ENCODE measurements at regions not wholly inside any gene's neighbourhood (a gene's known extent, or its start where the extent isn't known, plus 50 kb on each side); places are given as distances from the start of the nearest gene placed in this dataset.
"Not testable (repeated sequence)": the region's sequence is repeated elsewhere in the genome, so short reads cannot be mapped to it uniquely, and the experiment has no call there.

DNA sequence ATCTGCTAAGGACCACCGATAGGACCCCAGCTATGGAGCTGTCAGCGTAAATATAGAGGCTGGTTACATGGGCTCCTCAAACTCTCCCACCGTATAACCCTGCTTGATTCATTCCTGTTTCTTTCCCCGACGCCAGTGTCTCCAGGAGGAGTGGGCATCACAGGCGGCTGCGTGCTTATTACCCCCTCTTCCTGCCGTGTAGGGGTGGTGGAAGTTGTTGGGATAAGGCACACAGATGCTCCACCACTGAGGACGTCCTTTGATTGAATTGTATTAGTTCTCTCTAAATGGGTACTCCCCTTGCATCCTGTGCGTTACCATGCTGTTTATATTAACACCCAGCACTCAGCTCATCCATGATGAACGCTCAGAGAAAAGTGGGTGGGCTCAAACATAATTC, 104.6 kb downstream of the ZBTB18 start:
- no peak overlapping the region for H2BK15ac ChIP-seq (ENCODE audit: low read depth, poor library complexity, severe bottlenecking)
- H4K91ac ChIP-seq (ENCODE audit: low read length), result no peak overlapping the region
- no peak overlapping the region for H2AK5ac ChIP-seq (ENCODE audit: low read length, severe bottlenecking)
- H3K9me3 ChIP-seq (ENCODE audit: control insufficient read depth, low read length), result no peaks in the 10 kb centered on the region
- no peak overlapping the region for H3K4me2 ChIP-seq (ENCODE audit: low read length, poor library complexity, severe bottlenecking)
- no peaks in the 10 kb centered on the region for H3K36me3 ChIP-seq (ENCODE audit: control insufficient read depth in 1 of 2, insufficient read depth in 2 of 2, low read depth in 1 of 2, low read length in 2 of 2)
- no peak overlapping the region for H2BK120ac ChIP-seq (ENCODE audit: low read depth, low read length)
- no peaks in the 10 kb centered on the region for H3K27me3 ChIP-seq (ENCODE audit: control insufficient read depth in 1 of 2, insufficient read depth in 1 of 2, low read length in 2 of 2)
- H2BK12ac ChIP-seq (ENCODE audit: low read length in 2 of 2), result no peak overlapping the region
- WGBS, result 91% methylated on average over 11 of the region's 11 CpGs
- DNase-seq, result no peak
- H3K27ac ChIP-seq (ENCODE audit: low read length, poor library complexity, severe bottlenecking), result no peak overlapping the region
- H2AFZ ChIP-seq (ENCODE audit: low read depth, low read length), result no peak overlapping the region
- H3K14ac ChIP-seq (ENCODE audit: low read length in 2 of 2), result no peak overlapping the region
- no peaks in the 10 kb centered on the region for H3K4me1 ChIP-seq (ENCODE audit: control insufficient read depth, insufficient read depth, low read depth, low read length)
- no peak overlapping the region for H2BK5ac ChIP-seq (ENCODE audit: low read depth, low read length, poor library complexity, severe bottlenecking)
- H3K23ac ChIP-seq (ENCODE audit: low read length in 2 of 2), result no peak overlapping the region
- no peak overlapping the region for H4K8ac ChIP-seq (ENCODE audit: low read length)
- H3K4me3 ChIP-seq (ENCODE audit: insufficient read depth in 1 of 2, low read depth in 1 of 2, low read length in 2 of 2), result no peak overlapping the region
- no peak overlapping the region for H3K18ac ChIP-seq (ENCODE audit: low read depth in 1 of 2, low read length in 2 of 2)
- H3K79me1 ChIP-seq (replicated peaks; ENCODE audit: low read length, poor library complexity, severe bottlenecking), result no peaks in the 10 kb centered on the region
- H3K9ac ChIP-seq (ENCODE audit: low read length), result no peak overlapping the region
- H3K4ac ChIP-seq (ENCODE audit: low read depth in 1 of 2, low read length in 2 of 2), result no peak overlapping the region

DNA sequence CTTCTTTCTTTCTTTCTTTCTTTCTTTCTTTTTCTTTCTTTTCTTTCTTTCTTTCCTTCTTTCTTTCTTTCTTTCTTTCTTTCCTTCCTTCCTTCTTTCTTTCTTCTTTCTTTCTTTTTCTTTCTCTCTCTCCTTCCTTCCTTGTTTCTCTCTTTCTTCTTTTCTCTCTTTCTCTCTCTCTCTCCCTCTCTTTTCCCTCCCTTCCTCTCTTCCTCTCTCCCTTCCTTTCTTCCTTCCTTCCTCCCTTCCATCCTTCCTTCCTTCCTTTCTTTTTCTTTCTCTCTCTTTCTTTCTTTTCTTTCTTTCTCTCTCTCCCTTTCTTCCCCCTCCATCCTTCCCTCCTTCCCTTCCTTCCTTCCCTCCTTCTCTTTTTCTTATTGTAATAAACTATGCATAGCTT, 105.5 kb downstream of the ZBTB18 start:
- not testable (repeated sequence) for H3K4me2 ChIP-seq (ENCODE audit: low read length, poor library complexity, severe bottlenecking)

GRCh38 chr1:244157731-244158438, 106.8 kb downstream of the ZBTB18 start:
- H3K18ac ChIP-seq (ENCODE audit: low read depth in 1 of 2, low read length in 2 of 2), result no peak overlapping the region

More for the DNA sequence above, 105.5 kb downstream of the ZBTB18 start:
- not testable (repeated sequence) for H3K9me3 ChIP-seq (ENCODE audit: control insufficient read depth, low read length); H3K23ac ChIP-seq (ENCODE audit: low read length in 2 of 2); H3K4me3 ChIP-seq (ENCODE audit: insufficient read depth in 1 of 2, low read depth in 1 of 2, low read length in 2 of 2); H3K18ac ChIP-seq (ENCODE audit: low read depth in 1 of 2, low read length in 2 of 2); H3K36me3 ChIP-seq (ENCODE audit: control insufficient read depth in 1 of 2, insufficient read depth in 2 of 2, low read depth in 1 of 2, low read length in 2 of 2); H4K91ac ChIP-seq (ENCODE audit: low read length); H2BK5ac ChIP-seq (ENCODE audit: low read depth, low read length, poor library complexity, severe bottlenecking); H2BK15ac ChIP-seq (ENCODE audit: low read depth, poor library complexity, severe bottlenecking); H3K27ac ChIP-seq (ENCODE audit: low read length, poor library complexity, severe bottlenecking); H3K14ac ChIP-seq (ENCODE audit: low read length in 2 of 2); DNase-seq; H2BK120ac ChIP-seq (ENCODE audit: low read depth, low read length); H3K4me1 ChIP-seq (ENCODE audit: control insufficient read depth, insufficient read depth, low read depth, low read length); H2BK12ac ChIP-seq (ENCODE audit: low read length in 2 of 2); H3K79me1 ChIP-seq (replicated peaks; ENCODE audit: low read length, poor library complexity, severe bottlenecking); H3K27me3 ChIP-seq (ENCODE audit: control insufficient read depth in 1 of 2, insufficient read depth in 1 of 2, low read length in 2 of 2); H4K8ac ChIP-seq (ENCODE audit: low read length); H2AK5ac ChIP-seq (ENCODE audit: low read length, severe bottlenecking); H2AFZ ChIP-seq (ENCODE audit: low read depth, low read length); H3K4ac ChIP-seq (ENCODE audit: low read depth in 1 of 2, low read length in 2 of 2); H3K9ac ChIP-seq (ENCODE audit: low read length)

DNA sequence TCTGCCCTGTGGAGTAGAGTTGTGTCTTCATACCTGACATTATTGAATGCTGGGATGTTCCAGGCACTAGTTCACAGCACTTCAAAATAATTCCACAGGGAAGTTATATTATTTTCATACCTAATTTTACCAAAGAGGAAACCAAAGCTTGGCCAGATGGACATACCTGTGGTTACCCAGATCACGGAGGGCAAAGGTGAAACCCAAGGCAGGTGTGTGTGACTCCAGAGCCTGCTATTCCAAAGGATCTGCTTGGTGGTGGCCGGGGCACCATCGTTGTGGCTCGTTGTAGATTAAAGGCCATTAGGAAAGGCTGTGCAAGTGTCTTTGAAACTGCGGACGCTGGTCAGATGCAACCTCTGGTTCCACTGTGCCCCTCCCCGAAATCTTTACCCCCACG, 108.6 kb downstream of the ZBTB18 start:
- Histone ChIP-seq H4K8ac (ENCODE audit: low read length) (no peak overlapping the region), H3K18ac (ENCODE audit: low read depth in 1 of 2, low read length in 2 of 2) (no peak overlapping the region), H3K9me3 (ENCODE audit: control insufficient read depth, low read length) (no peaks in the 10 kb centered on the region), H2BK120ac (ENCODE audit: low read depth, low read length) (no peak overlapping the region), H3K4me1 (ENCODE audit: control insufficient read depth, insufficient read depth, low read depth, low read length) (peaks cover 4% of the 10 kb centered on the region), H3K36me3 (ENCODE audit: control insufficient read depth in 1 of 2, insufficient read depth in 2 of 2, low read depth in 1 of 2, low read length in 2 of 2) (no peaks in the 10 kb centered on the region), H3K79me1 (replicated peaks; ENCODE audit: low read length, poor library complexity, severe bottlenecking) (no peaks in the 10 kb centered on the region), H3K9ac (ENCODE audit: low read length) (no peak overlapping the region), H3K4me2 (ENCODE audit: low read length, poor library complexity, severe bottlenecking) (no peak overlapping the region), H2AK5ac (ENCODE audit: low read length, severe bottlenecking) (no peak overlapping the region), H2BK5ac (ENCODE audit: low read depth, low read length, poor library complexity, severe bottlenecking) (no peak overlapping the region), H3K4ac (ENCODE audit: low read depth in 1 of 2, low read length in 2 of 2) (no peak overlapping the region), H3K23ac (ENCODE audit: low read length in 2 of 2) (no peak overlapping the region), H4K91ac (ENCODE audit: low read length) (no peak overlapping the region), H3K14ac (ENCODE audit: low read length in 2 of 2) (no peak overlapping the region), H3K27ac (ENCODE audit: low read length, poor library complexity, severe bottlenecking) (no peak overlapping the region), H3K4me3 (ENCODE audit: insufficient read depth in 1 of 2, low read depth in 1 of 2, low read length in 2 of 2) (no peak overlapping the region), H2BK12ac (ENCODE audit: low read length in 2 of 2) (no peak overlapping the region), H2BK15ac (ENCODE audit: low read depth, poor library complexity, severe bottlenecking) (no peak overlapping the region), H3K27me3 (ENCODE audit: control insufficient read depth in 1 of 2, insufficient read depth in 1 of 2, low read length in 2 of 2) (no peaks in the 10 kb centered on the region), H2AFZ (ENCODE audit: low read depth, low read length) (no peak overlapping the region)
- 97% methylated on average over 8 of the region's 8 CpGs for WGBS
- DNase-seq, result no peak

More at GRCh38 chr1:244157731-244158438, 106.8 kb downstream of the ZBTB18 start:
- Histone ChIP-seq H3K23ac (ENCODE audit: low read length in 2 of 2) (no peak overlapping the region), H2BK12ac (ENCODE audit: low read length in 2 of 2) (no peak overlapping the region), H3K36me3 (ENCODE audit: control insufficient read depth in 1 of 2, insufficient read depth in 2 of 2, low read depth in 1 of 2, low read length in 2 of 2) (no peaks in the 10 kb centered on the region), H2AFZ (ENCODE audit: low read depth, low read length) (no peak overlapping the region), H3K4me2 (ENCODE audit: low read length, poor library complexity, severe bottlenecking) (no peak overlapping the region), H2BK120ac (ENCODE audit: low read depth, low read length) (no peak overlapping the region), H3K9me3 (ENCODE audit: control insufficient read depth, low read length) (no peaks in the 10 kb centered on the region), H3K27me3 (ENCODE audit: control insufficient read depth in 1 of 2, insufficient read depth in 1 of 2, low read length in 2 of 2) (no peaks in the 10 kb centered on the region), H3K4me3 (ENCODE audit: insufficient read depth in 1 of 2, low read depth in 1 of 2, low read length in 2 of 2) (no peak overlapping the region), H3K14ac (ENCODE audit: low read length in 2 of 2) (no peak overlapping the region), H4K91ac (ENCODE audit: low read length) (no peak overlapping the region), H3K79me1 (replicated peaks; ENCODE audit: low read length, poor library complexity, severe bottlenecking) (no peaks in the 10 kb centered on the region), H2BK15ac (ENCODE audit: low read depth, poor library complexity, severe bottlenecking) (no peak overlapping the region), H3K4ac (ENCODE audit: low read depth in 1 of 2, low read length in 2 of 2) (no peak overlapping the region), H4K8ac (ENCODE audit: low read length) (no peak overlapping the region), H3K9ac (ENCODE audit: low read length) (no peak overlapping the region), H2AK5ac (ENCODE audit: low read length, severe bottlenecking) (no peak overlapping the region), H3K4me1 (ENCODE audit: control insufficient read depth, insufficient read depth, low read depth, low read length) (peaks cover 2% of the 10 kb centered on the region), H2BK5ac (ENCODE audit: low read depth, low read length, poor library complexity, severe bottlenecking) (no peak overlapping the region), H3K27ac (ENCODE audit: low read length, poor library complexity, severe bottlenecking) (no peak overlapping the region)
- no peak for DNase-seq
- WGBS, result 99% methylated on average over 2 of the region's 3 CpGs

Data from mesenchymal stem cell (in vitro differentiated cells and primary cell).